ENCODE measurements at regions not wholly inside any gene's neighbourhood (a gene's known extent, or its start where the extent isn't known, plus 50 kb on each side); places are given as distances from the start of the nearest gene placed in this dataset.

DNA sequence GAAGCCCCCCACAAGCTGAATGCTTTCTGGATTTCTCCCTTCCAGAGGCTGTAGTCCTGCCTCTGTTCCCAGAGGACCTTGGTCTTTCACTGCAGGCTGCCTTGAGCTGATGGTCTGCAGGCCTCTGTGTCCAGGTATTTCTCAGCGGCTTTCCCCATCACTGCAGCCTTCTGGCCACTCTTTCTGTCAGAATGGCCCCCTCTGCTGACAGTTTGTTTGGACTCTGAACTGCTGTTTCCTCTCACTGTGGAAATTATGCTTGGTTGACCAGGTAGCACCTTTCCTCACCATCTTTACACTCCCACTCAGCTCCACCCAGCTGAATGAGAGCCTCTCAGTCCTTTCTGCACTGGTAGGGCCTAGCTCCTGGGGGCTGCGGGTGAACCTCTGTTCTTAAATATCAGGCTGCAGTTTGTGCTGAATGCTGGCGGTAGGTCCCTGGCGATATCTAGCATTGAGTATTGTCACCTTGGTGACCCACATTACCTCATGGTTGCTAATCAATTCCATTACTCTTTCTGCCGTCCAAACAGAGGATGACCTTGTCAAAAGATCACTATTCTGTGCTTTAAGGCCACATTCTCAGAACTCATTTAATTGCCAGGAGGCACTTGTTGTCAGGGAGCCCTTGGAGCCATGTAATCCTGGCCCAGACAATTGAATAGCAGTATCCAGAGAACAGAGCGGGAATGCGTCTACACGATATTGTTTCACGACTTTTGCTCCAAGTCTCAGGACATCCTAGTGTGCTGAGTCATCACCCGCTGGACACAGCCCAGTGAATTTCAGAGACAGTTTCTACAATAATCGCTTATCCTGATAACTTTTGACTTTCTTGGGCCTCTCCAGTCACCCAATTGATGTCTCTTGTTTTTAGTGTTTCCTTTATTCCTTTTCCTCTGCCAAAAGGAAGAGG lies 230.2 kb downstream of the TENT4A start:
- no peaks in the 10 kb centered on the region for H3K27me3 ChIP-seq
- no peak overlapping the region for H2AFZ ChIP-seq
- H3K9me3 ChIP-seq (ENCODE audit: low read depth) = no peaks in the 10 kb centered on the region
- no peaks in the 10 kb centered on the region for H3K4me1 ChIP-seq (ENCODE audit: insufficient read depth)
- no peaks in the 10 kb centered on the region for H4K20me1 ChIP-seq (ENCODE audit: insufficient read depth, poor library complexity, severe bottlenecking)
- TF ChIP-seq EZH2phosphoT487 (IDR thresholded peaks at IDR 0.05; ENCODE audit: low read depth, severe bottlenecking, unreplicated experiment) = no peak
- TF ChIP-seq EZH2 (IDR thresholded peaks at IDR 0.05; ENCODE audit: borderline replicate concordance) = no peak
- TF ChIP-seq, protein P1, sequence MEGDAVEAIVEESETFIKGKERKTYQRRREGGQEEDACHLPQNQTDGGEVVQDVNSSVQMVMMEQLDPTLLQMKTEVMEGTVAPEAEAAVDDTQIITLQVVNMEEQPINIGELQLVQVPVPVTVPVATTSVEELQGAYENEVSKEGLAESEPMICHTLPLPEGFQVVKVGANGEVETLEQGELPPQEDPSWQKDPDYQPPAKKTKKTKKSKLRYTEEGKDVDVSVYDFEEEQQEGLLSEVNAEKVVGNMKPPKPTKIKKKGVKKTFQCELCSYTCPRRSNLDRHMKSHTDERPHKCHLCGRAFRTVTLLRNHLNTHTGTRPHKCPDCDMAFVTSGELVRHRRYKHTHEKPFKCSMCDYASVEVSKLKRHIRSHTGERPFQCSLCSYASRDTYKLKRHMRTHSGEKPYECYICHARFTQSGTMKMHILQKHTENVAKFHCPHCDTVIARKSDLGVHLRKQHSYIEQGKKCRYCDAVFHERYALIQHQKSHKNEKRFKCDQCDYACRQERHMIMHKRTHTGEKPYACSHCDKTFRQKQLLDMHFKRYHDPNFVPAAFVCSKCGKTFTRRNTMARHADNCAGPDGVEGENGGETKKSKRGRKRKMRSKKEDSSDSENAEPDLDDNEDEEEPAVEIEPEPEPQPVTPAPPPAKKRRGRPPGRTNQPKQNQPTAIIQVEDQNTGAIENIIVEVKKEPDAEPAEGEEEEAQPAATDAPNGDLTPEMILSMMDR (IDR thresholded peaks at IDR 0.05; ENCODE audit: poor library complexity) = no peak
- no peak for DNase-seq (ENCODE audit: low spot score)
- H3K27ac ChIP-seq = no peak overlapping the region
- no peaks in the 10 kb centered on the region for H3K9me2 ChIP-seq (replicated peaks; ENCODE audit: insufficient read depth)
- H3K36me3 ChIP-seq (replicated peaks; ENCODE audit: insufficient read depth, low read depth) = no peaks in the 10 kb centered on the region
- no peak overlapping the region for H3K4me2 ChIP-seq
- WGBS (ENCODE audit: low lambda C conversion rate, missing lambda C conversion rate) = 90% methylated on average over 11 of the region's 11 CpGs
- no peaks in the 10 kb centered on the region for H3K79me2 ChIP-seq
- H3K4me3 ChIP-seq = no peak overlapping the region

DNA sequence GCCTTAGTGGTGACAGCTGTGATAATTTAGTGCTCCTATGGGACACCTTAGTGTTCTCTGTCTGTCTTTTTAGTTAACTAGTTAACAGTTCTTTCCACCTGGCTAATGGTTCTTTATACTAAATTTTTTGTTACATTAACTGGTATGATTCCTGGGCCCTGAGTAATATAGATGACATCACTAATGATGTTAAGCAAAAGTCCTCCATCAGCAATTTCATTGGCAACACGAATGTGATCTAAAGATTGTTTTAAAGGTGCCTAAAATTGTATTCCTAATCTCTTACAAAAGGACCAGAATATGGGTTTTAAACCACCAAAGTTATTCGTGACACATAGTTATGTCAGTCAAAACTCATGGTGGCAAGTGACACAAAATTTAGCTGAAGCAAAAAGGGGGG lies 235.3 kb downstream of the TENT4A start:
- DNase-seq (ENCODE audit: low spot score) = no peak
- Histone ChIP-seq H3K79me2 (no peaks in the 10 kb centered on the region), H3K9me2 (replicated peaks; ENCODE audit: insufficient read depth) (no peaks in the 10 kb centered on the region), H3K27ac (no peak overlapping the region), H3K9me3 (ENCODE audit: low read depth) (no peaks in the 10 kb centered on the region), H3K4me3 (no peak overlapping the region), H4K20me1 (ENCODE audit: insufficient read depth, poor library complexity, severe bottlenecking) (no peaks in the 10 kb centered on the region), H2AFZ (no peak overlapping the region), H3K36me3 (replicated peaks; ENCODE audit: insufficient read depth, low read depth) (no peaks in the 10 kb centered on the region), H3K4me2 (no peak overlapping the region), H3K4me1 (ENCODE audit: insufficient read depth) (no peaks in the 10 kb centered on the region), H3K27me3 (no peaks in the 10 kb centered on the region)
- TF ChIP-seq EZH2phosphoT487 (IDR thresholded peaks at IDR 0.05; ENCODE audit: low read depth, severe bottlenecking, unreplicated experiment) (no peak), EZH2 (IDR thresholded peaks at IDR 0.05; ENCODE audit: borderline replicate concordance) (no peak)
- TF ChIP-seq, protein P1 (IDR thresholded peaks at IDR 0.05; ENCODE audit: poor library complexity) = no peak
- 72% methylated on average over 2 of the region's 2 CpGs for WGBS (ENCODE audit: low lambda C conversion rate, missing lambda C conversion rate)

DNA sequence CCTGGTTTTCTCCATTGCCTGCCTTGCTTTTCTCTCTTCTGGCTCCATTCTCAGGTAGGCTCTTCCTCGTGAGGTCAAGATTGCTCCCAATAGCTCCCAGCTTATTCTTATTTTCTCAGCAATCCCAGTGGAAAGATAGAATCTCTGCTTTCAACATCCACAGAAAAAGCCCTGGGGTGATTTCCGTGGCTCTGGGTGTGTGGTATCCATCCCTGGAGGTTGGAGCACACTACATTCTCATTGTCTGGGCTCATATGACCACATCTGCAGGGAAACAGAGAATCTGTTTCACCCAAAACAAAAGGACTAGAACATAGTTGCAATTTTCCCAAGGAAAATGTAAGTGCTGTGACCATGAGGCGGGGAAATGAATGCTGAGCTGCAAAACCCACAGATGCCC lies 236.0 kb downstream of the TENT4A start:
- no peak overlapping the region for H2AFZ ChIP-seq
- no peaks in the 10 kb centered on the region for H3K4me1 ChIP-seq (ENCODE audit: insufficient read depth)
- DNase-seq (ENCODE audit: low spot score) = no peak
- no peaks in the 10 kb centered on the region for H3K9me3 ChIP-seq (ENCODE audit: low read depth)
- H3K9me2 ChIP-seq (replicated peaks; ENCODE audit: insufficient read depth) = no peaks in the 10 kb centered on the region
- H3K27ac ChIP-seq = no peak overlapping the region
- H4K20me1 ChIP-seq (ENCODE audit: insufficient read depth, poor library complexity, severe bottlenecking) = no peaks in the 10 kb centered on the region
- no peak overlapping the region for H3K4me3 ChIP-seq
- no peaks in the 10 kb centered on the region for H3K79me2 ChIP-seq
- no peaks in the 10 kb centered on the region for H3K36me3 ChIP-seq (replicated peaks; ENCODE audit: insufficient read depth, low read depth)
- WGBS (ENCODE audit: low lambda C conversion rate, missing lambda C conversion rate) = 80% methylated on average over 3 of the region's 3 CpGs
- TF ChIP-seq EZH2 (IDR thresholded peaks at IDR 0.05; ENCODE audit: borderline replicate concordance) = no peak
- TF ChIP-seq, protein P1 (IDR thresholded peaks at IDR 0.05; ENCODE audit: poor library complexity) = no peak
- TF ChIP-seq EZH2phosphoT487 (IDR thresholded peaks at IDR 0.05; ENCODE audit: low read depth, severe bottlenecking, unreplicated experiment) = no peak
- no peaks in the 10 kb centered on the region for H3K27me3 ChIP-seq
- H3K4me2 ChIP-seq = no peak overlapping the region
